H1 (cell line): ENCODE measurements at regions not wholly inside any gene's neighbourhood (a gene's known extent, or its start where the extent isn't known, plus 50 kb on each side); places are given as distances from the start of the nearest gene placed in this dataset.

Source experiments
- CTCF ChIA-PET: fragments of 300-600 bp; sonication (Branson Sonifier 250); formaldehyde crosslinking; loops from one replicate; lab custom pipeline; 2021; ENCODE audit not compliant: partially characterized antibody; lab: Charles Lee
- POLR2A ChIA-PET: fragments of 300-600 bp; sonication (Branson Sonifier 250); formaldehyde crosslinking; loops from one replicate; lab custom pipeline; 2021; ENCODE audit warnings: inconsistent platforms; ENCODE audit not compliant: partially characterized antibody; lab: Charles Lee
- DNase-seq, 2 experiments: peaks; one replicate each; pipeline versions ENCODE4 v3.0.0 to v3.0.0-alpha.2; 2010 to 2022; ENCODE audit warnings: low spot score in 2 of 2, low read depth in 1 of 2, mixed read lengths in 1 of 2
- FAIRE-seq: peaks from 2 replicates; lab custom pipeline; 2011; peaks lifted over from hg19 to GRCh38; lab: Jason Lieb, UNC
- H2AFZ ChIP-seq: 2 replicates; pipeline ENCODE4 v1.8.1; 2012; ENCODE audit warnings: low read length, inconsistent platforms
- H2AK5ac ChIP-seq: 2 replicates; pipeline ENCODE4 v1.6.1; 2013; ENCODE audit warnings: low read depth, low read length
- H2BK120ac ChIP-seq: replicated peaks from 2 replicates; pipeline ENCODE3; 2013; ENCODE audit warnings: low read depth, low read length, inconsistent platforms
- H2BK12ac ChIP-seq: 2 replicates; pipeline ENCODE4 v1.6.1; 2013; ENCODE audit warnings: low read depth, low read length
- H2BK15ac ChIP-seq: 2 replicates; pipeline ENCODE4 v1.6.1; 2013; ENCODE audit warnings: low read length
- H2BK20ac ChIP-seq: 2 replicates; pipeline ENCODE4 v1.6.1; 2013; ENCODE audit warnings: low read length
- H2BK5ac ChIP-seq: 2 replicates; pipeline ENCODE4 v1.6.1; 2013; ENCODE audit warnings: low read depth, low read length
- H3K14ac ChIP-seq: 2 replicates; pipeline ENCODE4 v1.6.1; 2013; ENCODE audit warnings: inconsistent platforms; ENCODE audit not compliant: insufficient read length
- H3K18ac ChIP-seq: 2 replicates; pipeline ENCODE4 v1.6.1; 2013; ENCODE audit warnings: low read length; ENCODE audit errors: extremely low read depth
- H3K23ac ChIP-seq: 2 replicates; pipeline ENCODE4 v1.6.1; 2013; ENCODE audit warnings: inconsistent platforms; ENCODE audit not compliant: insufficient read length
- H3K23me2 ChIP-seq: 2 replicates; pipeline ENCODE4 v1.6.1; 2013; ENCODE audit warnings: low read depth, low read length
- H3K27ac ChIP-seq: 2 replicates; pipeline ENCODE4 v1.6.1; 2011; ENCODE audit warnings: low read depth, low read length, inconsistent platforms
- H3K27me3 ChIP-seq, 4 experiments: replicated peaks in 1 of 4; 1 replicate in 1 of 4; 2 replicates in 3 of 4; pipeline versions ENCODE4 v1.6.1 to v1.8.1; 2011 to 2013; ENCODE audit warnings: low read length in 3 of 4, mild to moderate bottlenecking in 3 of 4, inconsistent platforms in 2 of 4, mixed read lengths in 2 of 4, moderate library complexity in 1 of 4; ENCODE audit not compliant: control insufficient read depth in 3 of 4, insufficient read depth in 3 of 4; ENCODE audit errors: extremely low read depth in 1 of 4
- H3K36me3 ChIP-seq, 4 experiments: 2 replicates each; pipeline versions ENCODE4 v1.6.1 to v1.8.1; 2011 to 2013; ENCODE audit warnings: mild to moderate bottlenecking in 4 of 4, low read length in 3 of 4, moderate library complexity in 2 of 4, control low read depth in 1 of 4, inconsistent platforms in 1 of 4; ENCODE audit not compliant: insufficient read depth in 4 of 4, control insufficient read depth in 2 of 4
- H3K4ac ChIP-seq: replicated peaks from 2 replicates; pipeline ENCODE3; 2013; ENCODE audit warnings: low read length, low read depth, mixed read lengths, inconsistent platforms; ENCODE audit not compliant: insufficient read length
- H3K4me1 ChIP-seq, 4 experiments: replicated peaks in 1 of 4; 1 replicate in 1 of 4; 2 replicates in 3 of 4; pipeline versions ENCODE4 v1.6.1 to v1.8.1; 2011 to 2013; ENCODE audit warnings: low read length in 3 of 4, inconsistent platforms in 2 of 4, mixed read lengths in 1 of 4; ENCODE audit not compliant: insufficient read depth in 4 of 4, control insufficient read depth in 3 of 4
- H3K4me2 ChIP-seq, 2 experiments: 2 replicates each; pipeline versions ENCODE4 v1.6.1 to v1.8.1; 2011 to 2013; ENCODE audit warnings: low read depth in 2 of 2, low read length in 2 of 2, control low read depth in 1 of 2, inconsistent platforms in 1 of 2, mild to moderate bottlenecking in 1 of 2; ENCODE audit not compliant: insufficient read depth in 1 of 2
- H3K4me3 ChIP-seq, 4 experiments: fragments of 200-600, 300-600 bp in 1 of 4; sonication (generic), shearing (Covaris generic), sonication (Bioruptor Twin) in 1 of 4; 2 replicates each; pipeline versions ENCODE4 v1.5.1 to v1.8.1; 2011 to 2016; ENCODE audit warnings: low read length in 4 of 4, low read depth in 3 of 4, control low read depth in 2 of 4, inconsistent platforms in 2 of 4, mild to moderate bottlenecking in 2 of 4, mixed read lengths in 1 of 4, moderate library complexity in 1 of 4; ENCODE audit not compliant: insufficient read depth in 2 of 4; ENCODE audit errors: extremely low read depth in 1 of 4
- H3K56ac ChIP-seq: replicated peaks from 2 replicates; pipeline ENCODE3; 2013; ENCODE audit warnings: low read depth, mild to moderate bottlenecking, mixed read lengths, low read length, inconsistent platforms; ENCODE audit not compliant: insufficient read length
- H3K79me1 ChIP-seq: 2 replicates; pipeline ENCODE4 v1.6.1; 2013; ENCODE audit warnings: low read depth, low read length, control low read depth
- H3K79me2 ChIP-seq, 2 experiments: 2 replicates each; pipeline versions ENCODE4 v1.6.1 to v1.8.1; 2012 to 2013; ENCODE audit warnings: low read length in 2 of 2, mild to moderate bottlenecking in 2 of 2, inconsistent platforms in 1 of 2; ENCODE audit not compliant: insufficient read depth in 2 of 2, control insufficient read depth in 1 of 2
- H3K9ac ChIP-seq, 4 experiments: replicated peaks in 1 of 4; 1 replicate in 1 of 4; 2 replicates in 3 of 4; pipeline versions ENCODE4 v1.6.1 to v1.8.1; 2011 to 2013; ENCODE audit warnings: low read depth in 3 of 4, low read length in 3 of 4, control low read depth in 2 of 4, mild to moderate bottlenecking in 2 of 4, moderate library complexity in 2 of 4, inconsistent platforms in 1 of 4; ENCODE audit errors: extremely low read depth in 1 of 4
- H3K9me3 ChIP-seq, 2 experiments: 2 replicates each; pipeline versions ENCODE4 v1.6.1 to v1.8.1; 2012 to 2013; ENCODE audit warnings: mild to moderate bottlenecking in 2 of 2, moderate library complexity in 2 of 2, control low read depth in 1 of 2, inconsistent platforms in 1 of 2, low read depth in 1 of 2, low read length in 1 of 2, mixed read lengths in 1 of 2; ENCODE audit not compliant: insufficient read depth in 2 of 2
- H4K20me1 ChIP-seq, 2 experiments: replicated peaks in 1 of 2; 2 replicates each; pipeline versions ENCODE3 to v1.8.1; 2011 to 2013; ENCODE audit warnings: inconsistent platforms in 2 of 2, low read length in 2 of 2, mild to moderate bottlenecking in 1 of 2; ENCODE audit not compliant: insufficient read depth in 2 of 2, control insufficient read depth in 1 of 2
- H4K5ac ChIP-seq: 2 replicates; pipeline ENCODE4 v1.6.1; 2013; ENCODE audit warnings: low read length, low read depth, mixed read lengths, inconsistent platforms; ENCODE audit not compliant: insufficient read length
- H4K8ac ChIP-seq: 2 replicates; pipeline ENCODE4 v1.8.0; 2013; ENCODE audit warnings: mild to moderate bottlenecking, moderate library complexity, low read length, inconsistent platforms; ENCODE audit not compliant: insufficient read depth; ENCODE audit errors: extremely low read depth
- H4K91ac ChIP-seq: replicated peaks from 2 replicates; pipeline ENCODE3; 2013; ENCODE audit warnings: low read length, mixed read lengths, inconsistent platforms; ENCODE audit not compliant: insufficient read length
- JUND ChIP-seq: IDR thresholded peaks from 2 replicates; pipeline ENCODE4 v1.6.1; 2011; ENCODE audit warnings: mild to moderate bottlenecking, improper control_type of control experiment, low read length
- SP4 ChIP-seq: IDR thresholded peaks from 2 replicates; pipeline ENCODE4 v1.6.1; 2012; ENCODE audit warnings: low read length, inconsistent platforms
- TAF1 ChIP-seq: IDR thresholded peaks from 2 replicates; pipeline ENCODE4 v1.6.1; 2011; ENCODE audit warnings: mild to moderate bottlenecking, low read depth, low read length
- WGBS, 2 experiments: shearing (Covaris generic) in 1 of 2; methylation state at CpG; one replicate each; pipeline versions ENCODE4 v1.1.6 to v1.1.7; 2013 to 2015; ENCODE audit warnings: low lambda C conversion rate in 2 of 2, mixed read lengths in 2 of 2, inconsistent platforms in 1 of 2, low coverage in 1 of 2, missing lambda C conversion rate in 1 of 2; ENCODE audit not compliant: insufficient replicate concordance in 2 of 2, insufficient coverage in 1 of 2, insufficient read length in 1 of 2; ENCODE audit errors: extremely low coverage in 1 of 2, missing lambda C conversion rate in 1 of 2; 5-methylcytosine and 5-hydroxymethylcytosine counted together
- TF ChIP-seq, protein P1 (sequence below): IDR thresholded peaks from 2 replicates; pipeline ENCODE4 v1.6.1; 2011; ENCODE audit warnings: low read length, improper control_type of control experiment

DNA sequence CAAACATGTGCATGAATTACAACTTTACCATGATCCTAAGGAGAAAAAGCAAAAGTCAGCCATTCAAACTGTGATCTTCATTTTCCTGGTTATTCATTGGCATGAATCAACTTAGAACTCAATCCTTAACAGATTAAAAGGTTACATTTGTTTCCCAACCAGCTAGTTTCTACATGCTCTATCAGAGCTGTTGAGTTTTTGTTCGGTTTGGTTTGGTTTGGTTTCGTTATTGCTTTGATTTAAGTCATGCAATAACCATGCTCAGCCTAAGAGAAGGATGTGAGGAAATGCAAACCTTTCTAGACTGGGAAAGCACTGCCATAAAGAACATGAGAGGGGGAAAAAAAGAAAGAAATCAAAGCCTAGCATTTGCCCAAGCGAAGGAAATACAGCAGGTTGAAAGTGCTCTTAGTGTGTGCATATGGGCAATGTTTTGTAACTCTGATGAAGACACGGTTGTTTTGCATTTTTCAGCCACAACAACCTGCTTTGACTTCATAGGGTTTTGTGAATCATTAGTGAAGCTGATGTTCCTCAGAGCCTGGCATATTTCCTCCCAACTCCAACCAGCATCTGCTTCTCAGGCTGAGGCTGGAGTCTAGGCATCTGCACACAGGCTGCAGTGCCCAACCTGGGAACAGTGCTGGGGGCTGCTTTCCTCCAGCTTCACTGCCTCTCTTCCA, 234.3 kb downstream of the ZNF674 start:
- Histone ChIP-seq H3K27ac (no peak overlapping the region), H2BK20ac (0 out of 2 replicates have a peak overlapping the region, but pooled peaks have one; percentile 48), H3K14ac (no peak overlapping the region), H2BK12ac (peak overlapping the region; percentile 87), H3K23ac (no peak overlapping the region), H4K91ac (no peak overlapping the region), H3K23me2 (no peaks in the 10 kb centered on the region), H3K4me2 (no peak overlapping the region), H3K18ac (no peak overlapping the region), H4K5ac (no peak overlapping the region), H3K9me3 (peaks cover under 1% of the 10 kb centered on the region in 2 experiments; a peak in 1 of 4 replicates), H2AFZ (no peak overlapping the region), H2BK15ac (no peak overlapping the region), H2BK120ac (no peak overlapping the region), H3K9ac (no peak overlapping the region), H3K56ac (no peak overlapping the region), H3K4me1 (peaks cover 0 to 9% (median 3%) of the 10 kb centered on the region in 4 experiments; a peak in 3 of 7 replicates), H3K79me1 (no peaks in the 10 kb centered on the region), H4K8ac (no peak overlapping the region), H2AK5ac (no peak overlapping the region), H4K20me1 (no peaks in the 10 kb centered on the region), H3K4ac (no peak overlapping the region), H3K4me3 (no peak overlapping the region), H3K36me3 (no peaks in the 10 kb centered on the region), H2BK5ac (no peak overlapping the region), H3K79me2 (no peaks in the 10 kb centered on the region), H3K27me3 (no peaks in the 10 kb centered on the region)
- ChIA-PET CTCF (no interaction called here), POLR2A (interaction anchor here (1.2 to 1.5 kb wide), 3 partner anchors 16 to 404 kb away, joined by 3 to 4 read pairs (median 3); no protein-coding TSS in a partner anchor)
- TF ChIP-seq JUND (no peak), SP4 (no peak), TAF1 (no peak)
- TF ChIP-seq, protein P1, sequence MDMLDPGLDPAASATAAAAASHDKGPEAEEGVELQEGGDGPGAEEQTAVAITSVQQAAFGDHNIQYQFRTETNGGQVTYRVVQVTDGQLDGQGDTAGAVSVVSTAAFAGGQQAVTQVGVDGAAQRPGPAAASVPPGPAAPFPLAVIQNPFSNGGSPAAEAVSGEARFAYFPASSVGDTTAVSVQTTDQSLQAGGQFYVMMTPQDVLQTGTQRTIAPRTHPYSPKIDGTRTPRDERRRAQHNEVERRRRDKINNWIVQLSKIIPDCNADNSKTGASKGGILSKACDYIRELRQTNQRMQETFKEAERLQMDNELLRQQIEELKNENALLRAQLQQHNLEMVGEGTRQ = no peak
- no peak for FAIRE-seq
- DNase-seq = no peak
- WGBS, 2 experiments = 74% methylated on average over 4 of the region's 4 CpGs; no CpG with 5 or more reads in 1 of the 2 experiments
